Panc1 (cell line): ENCODE measurements at regions not wholly inside any gene's neighbourhood (a gene's known extent, or its start where the extent isn't known, plus 50 kb on each side); places are given as distances from the start of the nearest gene placed in this dataset.
"Not testable (repeated sequence)": the region's sequence is repeated elsewhere in the genome, so short reads cannot be mapped to it uniquely, and the experiment has no call there.

Source experiments
- ATAC-seq: fragments of 200-7000 bp; cut with Tn5 transposase; 2 replicates; pipeline ENCODE4 v1.9.1; 2020; ENCODE audit warnings: mild to moderate bottlenecking, moderate library complexity
- BruUV-seq: library from RNA; stranded (reverse); fragments of 400-500 nt; replicated peaks from 2 replicates; lab custom pipeline; 2021; lab: Mats Ljungman, UMichigan
- CTCF ChIA-PET: fragments of 300-600 bp; sonication (Branson Sonifier 250); formaldehyde crosslinking; loops from one replicate; lab custom pipeline; 2022; ENCODE audit warnings: antibody characterized with exemption; lab: Charles Lee
- POLR2A ChIA-PET: fragments of 300-600 bp; sonication (Branson Sonifier 250); formaldehyde crosslinking; loops from one replicate; lab custom pipeline; 2022; ENCODE audit warnings: antibody characterized with exemption; lab: Charles Lee
- DNase-seq: peaks from one replicate; pipeline ENCODE4 v3.0.0-alpha.2; 2010; ENCODE audit warnings: low read depth, low spot score
- H3K27ac ChIP-seq: 2 replicates; pipeline ENCODE4 v1.5.1; 2011; ENCODE audit warnings: mild to moderate bottlenecking, low read length, inconsistent platforms
- H3K27me3 ChIP-seq: fragments of 200-500 bp; sonication (Bioruptor generic); 2 replicates; pipeline ENCODE4 v1.6.0; 2014; ENCODE audit warnings: low read length, inconsistent platforms; ENCODE audit not compliant: control insufficient read depth, insufficient read depth
- H3K36me3 ChIP-seq: fragments of 200-500 bp; sonication (Bioruptor generic); 2 replicates; pipeline ENCODE4 v1.5.1; 2014; ENCODE audit warnings: inconsistent platforms, mild to moderate bottlenecking, low read length, moderate library complexity; ENCODE audit not compliant: control insufficient read depth, insufficient read depth
- H3K4me1 ChIP-seq: 2 replicates; pipeline ENCODE4 v1.5.1; 2011; ENCODE audit warnings: inconsistent platforms, mild to moderate bottlenecking, low read length, moderate library complexity; ENCODE audit not compliant: control insufficient read depth, insufficient read depth
- H3K4me3 ChIP-seq, 2 experiments: 2 replicates each; pipeline ENCODE4 v1.5.1; 2011 to 2012; ENCODE audit warnings: low read depth in 2 of 2, low read length in 2 of 2, mild to moderate bottlenecking in 2 of 2, inconsistent platforms in 1 of 2, moderate library complexity in 1 of 2
- H3K9me3 ChIP-seq: fragments of 200-500 bp; sonication (Bioruptor generic); 2 replicates; pipeline ENCODE4 v1.5.1; 2014; ENCODE audit warnings: low read depth, mild to moderate bottlenecking, inconsistent platforms, low read length, moderate library complexity; ENCODE audit not compliant: control insufficient read depth, insufficient read depth
- CTCF ChIP-seq: fragments of 450-650 bp; IDR thresholded peaks from 2 replicates; pipeline ENCODE4 v1.5.1; 2017; ENCODE audit warnings: mild to moderate bottlenecking
- POLR2AphosphoS5 ChIP-seq: IDR thresholded peaks from 2 replicates; pipeline ENCODE4 v1.6.1; 2012; ENCODE audit warnings: mild to moderate bottlenecking, low read depth, low read length, moderate library complexity
- REST ChIP-seq, 2 experiments: IDR thresholded peaks; 2 replicates each; pipeline ENCODE4 v1.6.1; 2011 to 2012; ENCODE audit warnings: low read depth in 2 of 2, control low read depth in 1 of 2, low read length in 1 of 2, mild to moderate bottlenecking in 1 of 2, moderate library complexity in 1 of 2; ENCODE audit not compliant: insufficient read depth in 1 of 2
- SIN3A ChIP-seq: IDR thresholded peaks from 2 replicates; pipeline ENCODE4 v1.6.1; 2012; ENCODE audit warnings: low read depth, mild to moderate bottlenecking, low read length, moderate library complexity, borderline replicate concordance; ENCODE audit not compliant: insufficient read depth
- TCF7L2 ChIP-seq: IDR thresholded peaks from 2 replicates; pipeline ENCODE4 v1.6.1; 2011; ENCODE audit warnings: mild to moderate bottlenecking, low read depth, low read length, inconsistent platforms
- in situ Hi-C: cut with HindIII; loops from 2 replicates; pipeline ENCODE4 v1.10.0; 2016; ENCODE audit warnings: low sequenced_read_pairs, low pct_unique_long_range_greater_than_20kb
- intact Hi-C: fragments of 100-400 bp; cut with micrococcal nuclease; formaldehyde crosslinking; loops from one replicate; pipeline ENCODE4 v1.10.0; 2022; ENCODE audit not compliant: unreplicated experiment

GRCh38 chr20:17822039-17822438 is 122.3 kb downstream of the BANF2 start:
- ChIA-PET CTCF (no interaction called here), POLR2A (interaction anchor here (0.5 kb wide), 1 partner anchor 62 kb away, joined by 3 read pairs; no protein-coding TSS in a partner anchor)
- DNase-seq (no peak), ATAC-seq (no peak)
- H3K27me3 ChIP-seq: no peaks in the 10 kb centered on the region
- no peaks in the 10 kb centered on the region for H3K9me3 ChIP-seq
- TF ChIP-seq REST (IDR thresholded peaks at IDR 0.05; ENCODE audit: insufficient read depth in 1 of 2, low read depth in 2 of 2, low read length in 1 of 2) (no peak), SIN3A (no peak), POLR2AphosphoS5 (no peak), CTCF (no peak), TCF7L2 (no peak)
- H3K4me3 ChIP-seq: no peak overlapping the region
- no TSS peak for BruUV-seq
- intact Hi-C loops: no loop called here
- no peaks in the 10 kb centered on the region for H3K36me3 ChIP-seq
- in situ Hi-C loops: no loop called here
- no peak overlapping the region for H3K27ac ChIP-seq
- H3K4me1 ChIP-seq: no peaks in the 10 kb centered on the region

GRCh38 chr20:17821606-17822005 is 121.8 kb downstream of the BANF2 start:
- BruUV-seq, H3K4me3 ChIP-seq, CTCF ChIA-PET, in situ Hi-C loops, H3K36me3 ChIP-seq, H3K4me1 ChIP-seq, H3K9me3 ChIP-seq, POLR2A ChIA-PET, DNase-seq, H3K27ac ChIP-seq, intact Hi-C loops, ATAC-seq, H3K27me3 ChIP-seq: not testable (repeated sequence)

- no peaks in the 10 kb centered on the region for H3K27me3 ChIP-seq
- no peaks in the 10 kb centered on the region for H3K4me1 ChIP-seq
- no peak for TF ChIP-seq REST (IDR thresholded peaks at IDR 0.05; ENCODE audit: insufficient read depth in 1 of 2, low read depth in 2 of 2, low read length in 1 of 2)
- no peak for TF ChIP-seq POLR2AphosphoS5
- no peak for TF ChIP-seq SIN3A
- no peak for TF ChIP-seq TCF7L2
- no peak for TF ChIP-seq CTCF
- no peaks in the 10 kb centered on the region for H3K36me3 ChIP-seq
- ChIA-PET POLR2A (no interaction called here), CTCF (no interaction called here)
- in situ Hi-C loops: no loop called here
- no peaks in the 10 kb centered on the region for H3K9me3 ChIP-seq
- BruUV-seq: no TSS peak
- ATAC-seq (no peak), DNase-seq (no peak)
- H3K4me3 ChIP-seq: no peak overlapping the region
- intact Hi-C loops: no loop called here
- no peak overlapping the region for H3K27ac ChIP-seq
Measured at GRCh38 chr20:17819395-17820093, 119.8 kb downstream of the BANF2 start.
